ENCODE measurements at regions not wholly inside any gene's neighbourhood (a gene's known extent, or its start where the extent isn't known, plus 50 kb on each side); places are given as distances from the start of the nearest gene placed in this dataset.
"Not testable (repeated sequence)": the region's sequence is repeated elsewhere in the genome, so short reads cannot be mapped to it uniquely, and the experiment has no call there.

- not testable (repeated sequence) for H3K9me3 Mint-ChIP-seq (ENCODE audit: unreplicated experiment); H3K27me3 Mint-ChIP-seq (ENCODE audit: unreplicated experiment); H3K4me1 Mint-ChIP-seq (ENCODE audit: low read depth, unreplicated experiment); H3K36me3 Mint-ChIP-seq (ENCODE audit: unreplicated experiment); DNase-seq; H3K4me3 Mint-ChIP-seq (ENCODE audit: unreplicated experiment); H3K27ac Mint-ChIP-seq (ENCODE audit: unreplicated experiment)
These were observed 293.5 kb upstream of the NOTCH2NLA start for GRCh38 chr1:146522345-146522744.

- H3K27ac Mint-ChIP-seq (ENCODE audit: unreplicated experiment); H3K4me1 Mint-ChIP-seq (ENCODE audit: low read depth, unreplicated experiment); H3K36me3 Mint-ChIP-seq (ENCODE audit: unreplicated experiment); DNase-seq; H3K4me3 Mint-ChIP-seq (ENCODE audit: unreplicated experiment); H3K27me3 Mint-ChIP-seq (ENCODE audit: unreplicated experiment); H3K9me3 Mint-ChIP-seq (ENCODE audit: unreplicated experiment): not testable (repeated sequence)
These were observed 293.0 kb upstream of the NOTCH2NLA start for GRCh38 chr1:146521804-146522203.

- H3K27ac Mint-ChIP-seq (ENCODE audit: unreplicated experiment); H3K4me1 Mint-ChIP-seq (ENCODE audit: low read depth, unreplicated experiment); H3K9me3 Mint-ChIP-seq (ENCODE audit: unreplicated experiment); H3K36me3 Mint-ChIP-seq (ENCODE audit: unreplicated experiment); H3K27me3 Mint-ChIP-seq (ENCODE audit: unreplicated experiment); DNase-seq; H3K4me3 Mint-ChIP-seq (ENCODE audit: unreplicated experiment): not testable (repeated sequence)
These were observed 284.9 kb upstream of the NOTCH2NLA start for GRCh38 chr1:146513754-146514153.

GRCh38 chr1:146511047-146511777 lies 282.4 kb upstream of the NOTCH2NLA start:
- not testable (repeated sequence) for H3K27ac Mint-ChIP-seq (ENCODE audit: unreplicated experiment); H3K9me3 Mint-ChIP-seq (ENCODE audit: unreplicated experiment); H3K36me3 Mint-ChIP-seq (ENCODE audit: unreplicated experiment); H3K27me3 Mint-ChIP-seq (ENCODE audit: unreplicated experiment); H3K4me3 Mint-ChIP-seq (ENCODE audit: unreplicated experiment); H3K4me1 Mint-ChIP-seq (ENCODE audit: low read depth, unreplicated experiment); DNase-seq

- not testable (repeated sequence) for H3K27me3 Mint-ChIP-seq (ENCODE audit: unreplicated experiment); H3K4me1 Mint-ChIP-seq (ENCODE audit: low read depth, unreplicated experiment); DNase-seq; H3K9me3 Mint-ChIP-seq (ENCODE audit: unreplicated experiment); H3K4me3 Mint-ChIP-seq (ENCODE audit: unreplicated experiment); H3K27ac Mint-ChIP-seq (ENCODE audit: unreplicated experiment); H3K36me3 Mint-ChIP-seq (ENCODE audit: unreplicated experiment)
These were observed 281.6 kb upstream of the NOTCH2NLA start for GRCh38 chr1:146510248-146510983.

GRCh38 chr1:146504121-146504520 lies 275.3 kb upstream of the NOTCH2NLA start:
- not testable (repeated sequence) for H3K9me3 Mint-ChIP-seq (ENCODE audit: unreplicated experiment); DNase-seq; H3K4me3 Mint-ChIP-seq (ENCODE audit: unreplicated experiment); H3K27me3 Mint-ChIP-seq (ENCODE audit: unreplicated experiment); H3K27ac Mint-ChIP-seq (ENCODE audit: unreplicated experiment); H3K4me1 Mint-ChIP-seq (ENCODE audit: low read depth, unreplicated experiment); H3K36me3 Mint-ChIP-seq (ENCODE audit: unreplicated experiment)

- not testable (repeated sequence) for H3K9me3 Mint-ChIP-seq (ENCODE audit: unreplicated experiment); H3K4me3 Mint-ChIP-seq (ENCODE audit: unreplicated experiment); DNase-seq; H3K4me1 Mint-ChIP-seq (ENCODE audit: low read depth, unreplicated experiment); H3K27me3 Mint-ChIP-seq (ENCODE audit: unreplicated experiment); H3K36me3 Mint-ChIP-seq (ENCODE audit: unreplicated experiment); H3K27ac Mint-ChIP-seq (ENCODE audit: unreplicated experiment)
These were observed 258.7 kb upstream of the NOTCH2NLA start for GRCh38 chr1:146487555-146487954.

GRCh38 chr1:146487155-146487554 lies 258.3 kb upstream of the NOTCH2NLA start:
- H3K9me3 Mint-ChIP-seq (ENCODE audit: unreplicated experiment); H3K27ac Mint-ChIP-seq (ENCODE audit: unreplicated experiment); H3K27me3 Mint-ChIP-seq (ENCODE audit: unreplicated experiment); H3K36me3 Mint-ChIP-seq (ENCODE audit: unreplicated experiment); H3K4me1 Mint-ChIP-seq (ENCODE audit: low read depth, unreplicated experiment); H3K4me3 Mint-ChIP-seq (ENCODE audit: unreplicated experiment): not testable (repeated sequence)
- peak; percentile 24 for DNase-seq

- not testable (repeated sequence) for H3K36me3 Mint-ChIP-seq (ENCODE audit: unreplicated experiment); H3K27me3 Mint-ChIP-seq (ENCODE audit: unreplicated experiment); H3K9me3 Mint-ChIP-seq (ENCODE audit: unreplicated experiment); H3K4me1 Mint-ChIP-seq (ENCODE audit: low read depth, unreplicated experiment)
- peak overlapping the region; percentile 67 for H3K4me3 Mint-ChIP-seq (ENCODE audit: unreplicated experiment)
- peak overlapping the region; percentile 66 for H3K27ac Mint-ChIP-seq (ENCODE audit: unreplicated experiment)
- peak; percentile 25 for DNase-seq
These were observed 257.6 kb upstream of the NOTCH2NLA start for GRCh38 chr1:146486300-146487014.

- not testable (repeated sequence) for H3K4me3 Mint-ChIP-seq (ENCODE audit: unreplicated experiment); H3K27ac Mint-ChIP-seq (ENCODE audit: unreplicated experiment); H3K36me3 Mint-ChIP-seq (ENCODE audit: unreplicated experiment); DNase-seq; H3K4me1 Mint-ChIP-seq (ENCODE audit: low read depth, unreplicated experiment); H3K27me3 Mint-ChIP-seq (ENCODE audit: unreplicated experiment); H3K9me3 Mint-ChIP-seq (ENCODE audit: unreplicated experiment)
These were observed 255.4 kb upstream of the NOTCH2NLA start for GRCh38 chr1:146484195-146484594.

GRCh38 chr1:146479188-146479587 lies 250.4 kb upstream of the NOTCH2NLA start:
- not testable (repeated sequence) for H3K27me3 Mint-ChIP-seq (ENCODE audit: unreplicated experiment); H3K27ac Mint-ChIP-seq (ENCODE audit: unreplicated experiment); H3K36me3 Mint-ChIP-seq (ENCODE audit: unreplicated experiment); H3K4me1 Mint-ChIP-seq (ENCODE audit: low read depth, unreplicated experiment); DNase-seq; H3K4me3 Mint-ChIP-seq (ENCODE audit: unreplicated experiment); H3K9me3 Mint-ChIP-seq (ENCODE audit: unreplicated experiment)

All from glutamatergic neuron (in vitro differentiated cells).